PC-3 (cell line): ENCODE measurements at regions not wholly inside any gene's neighbourhood (a gene's known extent, or its start where the extent isn't known, plus 50 kb on each side); places are given as distances from the start of the nearest gene placed in this dataset.

Source experiments
- EZH2 ChIP-seq: fragments of 300-600 bp; sonication (generic); IDR thresholded peaks from one replicate; pipeline ENCODE4 v1.6.1; 2017; ENCODE audit warnings: antibody characterized with exemption, mild to moderate bottlenecking, low read length; ENCODE audit not compliant: unreplicated experiment
- TF ChIP-seq, protein P1 (sequence below): fragments of 300-600 bp; sonication (generic); conservative IDR thresholded peaks from 2 replicates; pipeline ENCODE4 v1.5.1; 2017; ENCODE audit warnings: antibody characterized with exemption, low read depth, mild to moderate bottlenecking, low read length

DNA sequence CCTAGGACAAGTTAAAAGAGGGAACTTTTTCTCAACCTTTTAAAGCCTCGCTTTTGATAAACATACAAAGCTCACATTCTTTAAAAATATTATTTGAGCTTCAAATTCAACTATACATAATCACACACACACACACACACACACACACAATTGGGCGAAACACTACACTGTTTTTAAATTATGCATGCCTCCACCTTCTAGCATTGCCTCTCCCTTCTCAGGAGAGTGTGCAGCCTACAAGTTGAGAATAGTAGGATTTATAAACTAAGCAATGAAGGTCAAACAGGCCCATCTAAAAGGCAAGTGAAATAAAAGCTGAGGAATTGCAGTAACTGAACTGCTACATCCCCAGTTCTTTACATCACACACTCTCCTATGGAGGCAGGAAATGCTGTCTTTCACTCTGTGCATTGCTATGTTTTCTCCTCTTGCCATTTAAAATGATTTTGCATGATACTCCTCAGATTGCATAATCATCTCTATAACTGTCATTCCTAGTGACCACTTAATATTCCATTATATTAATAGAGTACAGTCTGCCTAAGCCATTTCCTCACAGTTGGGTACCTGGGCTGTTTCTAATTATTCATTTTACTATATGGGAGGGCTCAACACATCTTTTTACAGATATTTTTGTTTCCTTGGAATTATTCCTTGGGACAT, 92.5 kb upstream of the KCNE2 start:
- TF ChIP-seq, protein P1, sequence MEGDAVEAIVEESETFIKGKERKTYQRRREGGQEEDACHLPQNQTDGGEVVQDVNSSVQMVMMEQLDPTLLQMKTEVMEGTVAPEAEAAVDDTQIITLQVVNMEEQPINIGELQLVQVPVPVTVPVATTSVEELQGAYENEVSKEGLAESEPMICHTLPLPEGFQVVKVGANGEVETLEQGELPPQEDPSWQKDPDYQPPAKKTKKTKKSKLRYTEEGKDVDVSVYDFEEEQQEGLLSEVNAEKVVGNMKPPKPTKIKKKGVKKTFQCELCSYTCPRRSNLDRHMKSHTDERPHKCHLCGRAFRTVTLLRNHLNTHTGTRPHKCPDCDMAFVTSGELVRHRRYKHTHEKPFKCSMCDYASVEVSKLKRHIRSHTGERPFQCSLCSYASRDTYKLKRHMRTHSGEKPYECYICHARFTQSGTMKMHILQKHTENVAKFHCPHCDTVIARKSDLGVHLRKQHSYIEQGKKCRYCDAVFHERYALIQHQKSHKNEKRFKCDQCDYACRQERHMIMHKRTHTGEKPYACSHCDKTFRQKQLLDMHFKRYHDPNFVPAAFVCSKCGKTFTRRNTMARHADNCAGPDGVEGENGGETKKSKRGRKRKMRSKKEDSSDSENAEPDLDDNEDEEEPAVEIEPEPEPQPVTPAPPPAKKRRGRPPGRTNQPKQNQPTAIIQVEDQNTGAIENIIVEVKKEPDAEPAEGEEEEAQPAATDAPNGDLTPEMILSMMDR: no peak
- no peak for TF ChIP-seq EZH2
